KMS-11 (cell line): ENCODE measurements at regions not wholly inside any gene's neighbourhood (a gene's known extent, or its start where the extent isn't known, plus 50 kb on each side); places are given as distances from the start of the nearest gene placed in this dataset.

Experiments
- H2AFZ ChIP-seq: fragments of 200-600 bp; sonication (generic); 2 replicates; pipeline ENCODE4 v1.6.1; 2016; ENCODE audit warnings: antibody characterized with exemption, mixed run types, low read depth
- H3K27ac ChIP-seq: fragments of 200-600 bp; sonication (generic); 2 replicates; pipeline ENCODE4 v1.6.1; 2016; ENCODE audit warnings: mild to moderate bottlenecking, mixed run types
- H3K27me3 ChIP-seq: fragments of 200-600 bp; sonication (generic); 2 replicates; pipeline ENCODE4 v1.6.1; 2017; ENCODE audit warnings: mild to moderate bottlenecking, low read depth, mixed run types, moderate library complexity; ENCODE audit not compliant: insufficient read depth
- H3K36me3 ChIP-seq: fragments of 200-600 bp; sonication (generic); 2 replicates; pipeline ENCODE4 v1.6.1; 2017; ENCODE audit warnings: mild to moderate bottlenecking, mixed run types; ENCODE audit not compliant: insufficient read depth
- H3K4me1 ChIP-seq: fragments of 200-600 bp; sonication (generic); 2 replicates; pipeline ENCODE4 v1.6.1; 2016; ENCODE audit warnings: mild to moderate bottlenecking, low read depth, mixed run types; ENCODE audit not compliant: poor library complexity, severe bottlenecking
- H3K4me2 ChIP-seq: fragments of 200-600 bp; sonication (generic); 2 replicates; pipeline ENCODE4 v1.7.0; 2016; ENCODE audit warnings: mild to moderate bottlenecking, mixed run types
- H3K4me3 ChIP-seq: fragments of 200-600 bp; sonication (generic); IDR thresholded peaks from 2 replicates; pipeline ENCODE4 v1.6.1; 2017; ENCODE audit warnings: low read depth, low read length, mixed read lengths; ENCODE audit not compliant: insufficient read depth
- H3K79me2 ChIP-seq: fragments of 200-600 bp; sonication (generic); 2 replicates; pipeline ENCODE4 v1.6.1; 2016; ENCODE audit warnings: low read depth, mixed run types; ENCODE audit not compliant: insufficient read depth
- H3K9ac ChIP-seq: fragments of 200-600 bp; sonication (generic); 2 replicates; pipeline ENCODE4 v1.6.1; 2016; ENCODE audit warnings: mild to moderate bottlenecking, mixed run types
- H4K20me1 ChIP-seq: fragments of 200-600 bp; sonication (generic); 2 replicates; pipeline ENCODE4 v1.6.1; 2016; ENCODE audit warnings: mild to moderate bottlenecking, mixed run types; ENCODE audit not compliant: insufficient read depth
- CTCF ChIP-seq: fragments of 200-600 bp; sonication (generic); conservative IDR thresholded peaks from 2 replicates; pipeline ENCODE4 v1.6.1; 2017; ENCODE audit warnings: low read depth, mild to moderate bottlenecking, antibody characterized with exemption, low read length, moderate library complexity, mixed read lengths

DNA sequence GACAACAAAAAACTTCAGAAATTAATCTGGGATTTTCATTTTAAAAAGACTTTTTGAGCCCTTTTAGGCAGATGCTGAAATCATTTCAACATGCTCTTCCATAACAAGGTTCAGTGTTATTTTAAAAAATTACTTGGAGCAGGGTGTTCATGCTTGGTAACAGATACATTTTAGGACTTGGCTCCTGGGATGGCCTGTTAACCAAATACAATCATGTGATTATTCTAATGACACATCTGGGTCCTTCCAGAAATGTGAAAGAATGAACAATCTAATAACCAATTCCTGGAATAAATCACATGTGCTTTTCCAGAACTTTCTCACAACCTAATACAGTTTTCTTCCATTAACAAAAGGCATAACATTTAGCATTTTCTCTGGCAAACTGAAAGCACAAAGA is 379.8 kb upstream of the RUNX1 start:
- Histone ChIP-seq H4K20me1 (no peaks in the 10 kb centered on the region), H3K4me1 (no peaks in the 10 kb centered on the region), H3K79me2 (no peaks in the 10 kb centered on the region), H3K36me3 (no peaks in the 10 kb centered on the region), H3K27me3 (no peaks in the 10 kb centered on the region), H3K9ac (no peak overlapping the region), H3K4me3 (no peak overlapping the region), H3K27ac (no peak overlapping the region), H3K4me2 (no peak overlapping the region), H2AFZ (no peak overlapping the region)
- TF ChIP-seq CTCF = no peak

DNA sequence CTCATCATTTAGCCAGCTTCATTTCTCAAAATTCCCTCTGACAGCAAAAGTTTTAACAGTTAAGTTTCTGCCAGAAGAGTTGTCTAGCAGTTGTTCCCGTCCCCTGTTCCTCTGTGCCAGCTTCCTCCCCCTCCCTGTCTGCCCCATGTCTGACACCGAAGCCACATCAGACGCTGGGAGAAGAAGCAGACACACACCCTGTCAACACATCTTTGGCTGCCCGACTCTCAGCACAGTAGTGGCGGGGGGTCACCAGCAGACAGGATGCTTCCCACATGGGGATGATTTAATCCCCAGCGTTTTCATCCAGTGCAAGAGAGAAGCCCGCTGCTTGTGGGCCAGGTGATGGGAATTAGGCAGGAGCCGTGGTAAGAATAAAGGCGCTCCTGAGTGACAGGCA is 379.4 kb upstream of the RUNX1 start:
- H3K27me3 ChIP-seq = no peaks in the 10 kb centered on the region
- H3K4me3 ChIP-seq = no peak overlapping the region
- no peak overlapping the region for H3K9ac ChIP-seq
- H3K4me2 ChIP-seq = no peak overlapping the region
- no peaks in the 10 kb centered on the region for H4K20me1 ChIP-seq
- no peak for TF ChIP-seq CTCF
- no peaks in the 10 kb centered on the region for H3K4me1 ChIP-seq
- no peaks in the 10 kb centered on the region for H3K36me3 ChIP-seq
- no peaks in the 10 kb centered on the region for H3K79me2 ChIP-seq
- no peak overlapping the region for H3K27ac ChIP-seq
- no peak overlapping the region for H2AFZ ChIP-seq

DNA sequence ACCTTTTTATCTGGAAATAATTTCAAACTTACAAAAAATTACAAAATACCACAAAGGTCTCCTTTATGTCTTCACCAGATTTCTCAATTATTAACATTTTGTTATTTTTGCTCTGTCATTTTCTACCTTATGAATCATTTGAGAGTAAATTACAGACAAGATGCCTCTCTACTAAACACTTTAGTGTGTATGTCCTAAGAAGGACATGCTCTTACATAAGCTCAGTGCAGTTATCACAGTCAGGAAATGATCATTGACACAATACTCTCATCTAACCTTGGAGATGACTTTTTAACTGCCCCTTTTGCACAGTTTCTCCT is 378.9 kb upstream of the RUNX1 start:
- no peak overlapping the region for H3K4me2 ChIP-seq
- no peaks in the 10 kb centered on the region for H4K20me1 ChIP-seq
- H3K9ac ChIP-seq = no peak overlapping the region
- no peaks in the 10 kb centered on the region for H3K36me3 ChIP-seq
- H3K27me3 ChIP-seq = no peaks in the 10 kb centered on the region
- H3K4me3 ChIP-seq = no peak overlapping the region
- no peaks in the 10 kb centered on the region for H3K79me2 ChIP-seq
- H3K27ac ChIP-seq = no peak overlapping the region
- H2AFZ ChIP-seq = no peak overlapping the region
- no peak for TF ChIP-seq CTCF
- no peaks in the 10 kb centered on the region for H3K4me1 ChIP-seq

DNA sequence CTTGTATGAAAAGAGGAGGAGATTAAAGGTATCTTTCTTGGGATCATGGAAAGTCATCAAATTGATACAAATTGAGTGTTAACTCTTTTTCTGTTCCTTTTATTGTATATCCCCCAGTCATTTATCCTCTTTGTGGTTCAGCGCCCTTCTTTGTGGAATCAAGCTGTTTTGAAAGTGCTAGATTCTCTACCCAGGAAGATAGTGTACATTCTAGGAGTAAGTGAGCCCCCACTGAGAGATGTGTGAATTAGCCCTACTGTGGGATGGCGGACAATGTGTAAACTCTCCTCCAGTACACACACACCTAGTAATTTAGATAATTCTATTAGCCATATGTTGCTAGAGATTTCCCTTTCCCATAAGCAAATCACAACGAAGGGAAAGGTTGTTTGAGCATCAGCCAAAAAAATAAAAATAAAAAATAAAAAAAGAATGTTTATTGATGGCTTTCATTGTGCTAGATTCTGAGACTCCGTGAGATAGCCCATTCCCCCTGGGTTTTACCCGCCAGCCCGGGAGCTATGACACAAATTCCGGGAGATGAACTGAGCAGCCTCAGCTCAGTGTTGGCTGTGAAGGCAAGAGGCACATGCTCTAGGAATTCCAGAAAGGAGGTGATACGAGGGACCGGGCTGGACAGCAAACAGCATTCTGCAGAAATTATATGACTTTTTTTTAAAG is 378.4 kb upstream of the RUNX1 start:
- H3K36me3 ChIP-seq = no peaks in the 10 kb centered on the region
- no peaks in the 10 kb centered on the region for H3K79me2 ChIP-seq
- no peak overlapping the region for H3K4me3 ChIP-seq
- H3K27me3 ChIP-seq = no peaks in the 10 kb centered on the region
- H4K20me1 ChIP-seq = no peaks in the 10 kb centered on the region
- H2AFZ ChIP-seq = no peak overlapping the region
- TF ChIP-seq CTCF = no peak
- H3K9ac ChIP-seq = no peak overlapping the region
- H3K4me2 ChIP-seq = no peak overlapping the region
- H3K27ac ChIP-seq = no peak overlapping the region
- H3K4me1 ChIP-seq = no peaks in the 10 kb centered on the region

GRCh38 chr21:35426897-35427296 is 377.8 kb upstream of the RUNX1 start:
- H3K27me3 ChIP-seq = no peaks in the 10 kb centered on the region
- no peaks in the 10 kb centered on the region for H4K20me1 ChIP-seq
- H3K36me3 ChIP-seq = no peaks in the 10 kb centered on the region
- no peak for TF ChIP-seq CTCF
- no peak overlapping the region for H3K27ac ChIP-seq
- H3K79me2 ChIP-seq = no peaks in the 10 kb centered on the region
- H3K4me2 ChIP-seq = no peak overlapping the region
- H3K9ac ChIP-seq = no peak overlapping the region
- H2AFZ ChIP-seq = no peak overlapping the region
- no peaks in the 10 kb centered on the region for H3K4me1 ChIP-seq
- H3K4me3 ChIP-seq = no peak overlapping the region
